ENCODE measurements at regions not wholly inside any gene's neighbourhood (a gene's known extent, or its start where the extent isn't known, plus 50 kb on each side); places are given as distances from the start of the nearest gene placed in this dataset.

DNA sequence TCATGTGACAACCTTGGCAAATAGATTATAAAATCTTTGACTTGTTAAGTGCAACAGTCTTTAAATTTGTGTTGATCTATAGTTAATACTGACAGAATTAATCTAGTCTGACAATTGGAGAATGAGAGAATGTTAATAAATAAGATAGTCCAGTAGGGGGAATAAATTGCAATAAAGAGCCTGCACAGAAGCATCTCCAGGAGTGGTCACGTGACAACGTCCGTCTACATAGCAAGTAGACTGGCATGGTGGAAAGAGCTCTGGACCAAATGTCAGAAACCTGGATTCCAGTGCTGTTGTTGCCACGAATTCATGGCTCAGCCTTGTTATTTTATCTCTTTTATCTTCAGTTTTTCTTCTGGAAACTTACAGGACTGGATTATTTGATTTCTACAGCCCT lies 436.5 kb downstream of the RAB28 start:
- no peak for TF ChIP-seq SREBF2 (IDR thresholded peaks at IDR 0.05)
- TF ChIP-seq CTCF (IDR thresholded peaks at IDR 0.05): no peak
- TF ChIP-seq POLR2AphosphoS2 (conservative IDR thresholded peaks at IDR 0.05; ENCODE audit: low read length): no peak
- TF ChIP-seq POLR2A (IDR thresholded peaks at IDR 0.05; ENCODE audit: low read length): no peak
- TF ChIP-seq REST (IDR thresholded peaks at IDR 0.05): no peak
- no peak for TF ChIP-seq EP300 (IDR thresholded peaks at IDR 0.05)
- TF ChIP-seq ESRRA (IDR thresholded peaks at IDR 0.05; ENCODE audit: borderline replicate concordance, low read length): no peak
- no peak for TF ChIP-seq BHLHE40 (IDR thresholded peaks at IDR 0.05; ENCODE audit: low read depth, low read length)
- TF ChIP-seq MAX (IDR thresholded peaks at IDR 0.05): no peak
- TF ChIP-seq ELK1 (IDR thresholded peaks at IDR 0.05; ENCODE audit: low read depth, low read length): no peak
- TF ChIP-seq MAZ (IDR thresholded peaks at IDR 0.05; ENCODE audit: borderline replicate concordance, low read depth, low read length): no peak
- TF ChIP-seq JUN (IDR thresholded peaks at IDR 0.05): no peak
